KMS-11 (cell line): ENCODE measurements at regions not wholly inside any gene's neighbourhood (a gene's known extent, or its start where the extent isn't known, plus 50 kb on each side); places are given as distances from the start of the nearest gene placed in this dataset.

ENCODE experiments used
- H2AFZ ChIP-seq: fragments of 200-600 bp; sonication (generic); 2 replicates; pipeline ENCODE4 v1.6.1; 2016; ENCODE audit warnings: antibody characterized with exemption, mixed run types, low read depth
- H3K27ac ChIP-seq: fragments of 200-600 bp; sonication (generic); 2 replicates; pipeline ENCODE4 v1.6.1; 2016; ENCODE audit warnings: mild to moderate bottlenecking, mixed run types
- H3K27me3 ChIP-seq: fragments of 200-600 bp; sonication (generic); 2 replicates; pipeline ENCODE4 v1.6.1; 2017; ENCODE audit warnings: mild to moderate bottlenecking, low read depth, mixed run types, moderate library complexity; ENCODE audit not compliant: insufficient read depth
- H3K36me3 ChIP-seq: fragments of 200-600 bp; sonication (generic); 2 replicates; pipeline ENCODE4 v1.6.1; 2017; ENCODE audit warnings: mild to moderate bottlenecking, mixed run types; ENCODE audit not compliant: insufficient read depth
- H3K4me1 ChIP-seq: fragments of 200-600 bp; sonication (generic); 2 replicates; pipeline ENCODE4 v1.6.1; 2016; ENCODE audit warnings: mild to moderate bottlenecking, low read depth, mixed run types; ENCODE audit not compliant: poor library complexity, severe bottlenecking
- H3K4me2 ChIP-seq: fragments of 200-600 bp; sonication (generic); 2 replicates; pipeline ENCODE4 v1.7.0; 2016; ENCODE audit warnings: mild to moderate bottlenecking, mixed run types
- H3K4me3 ChIP-seq: fragments of 200-600 bp; sonication (generic); IDR thresholded peaks from 2 replicates; pipeline ENCODE4 v1.6.1; 2017; ENCODE audit warnings: low read depth, low read length, mixed read lengths; ENCODE audit not compliant: insufficient read depth
- H3K79me2 ChIP-seq: fragments of 200-600 bp; sonication (generic); 2 replicates; pipeline ENCODE4 v1.6.1; 2016; ENCODE audit warnings: low read depth, mixed run types; ENCODE audit not compliant: insufficient read depth
- H3K9ac ChIP-seq: fragments of 200-600 bp; sonication (generic); 2 replicates; pipeline ENCODE4 v1.6.1; 2016; ENCODE audit warnings: mild to moderate bottlenecking, mixed run types
- H4K20me1 ChIP-seq: fragments of 200-600 bp; sonication (generic); 2 replicates; pipeline ENCODE4 v1.6.1; 2016; ENCODE audit warnings: mild to moderate bottlenecking, mixed run types; ENCODE audit not compliant: insufficient read depth
- CTCF ChIP-seq: fragments of 200-600 bp; sonication (generic); conservative IDR thresholded peaks from 2 replicates; pipeline ENCODE4 v1.6.1; 2017; ENCODE audit warnings: low read depth, mild to moderate bottlenecking, antibody characterized with exemption, low read length, moderate library complexity, mixed read lengths

GRCh38 chr20:60561052-60561451 is 602.8 kb downstream of the CDH26 start:
- H3K4me1 ChIP-seq = no peaks in the 10 kb centered on the region

DNA sequence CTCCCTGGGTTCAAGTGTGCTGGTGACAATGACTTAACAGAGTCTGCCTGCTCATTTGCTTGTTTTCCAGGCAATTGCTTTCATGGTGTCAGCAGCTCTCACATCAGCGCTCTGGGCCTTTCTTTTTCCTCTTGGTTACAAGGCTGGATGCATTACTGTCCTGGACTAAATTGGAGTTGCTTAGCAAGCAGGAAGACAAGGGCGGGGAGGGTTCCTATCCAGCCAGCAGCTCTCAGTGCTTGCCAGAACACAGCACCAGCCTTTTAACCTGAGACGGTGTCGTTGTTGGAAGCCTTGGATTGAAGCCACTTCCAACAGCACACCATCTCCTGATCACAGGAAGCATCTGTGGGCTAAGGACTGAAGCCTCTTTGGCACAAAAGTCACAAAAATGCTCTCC is 606.9 kb downstream of the CDH26 start:
- no peaks in the 10 kb centered on the region for H3K36me3 ChIP-seq
- no peaks in the 10 kb centered on the region for H3K4me1 ChIP-seq
- H3K9ac ChIP-seq = no peak overlapping the region
- H3K27me3 ChIP-seq = no peaks in the 10 kb centered on the region
- H3K4me2 ChIP-seq = no peak overlapping the region
- no peak overlapping the region for H3K27ac ChIP-seq
- no peaks in the 10 kb centered on the region for H3K79me2 ChIP-seq
- no peaks in the 10 kb centered on the region for H4K20me1 ChIP-seq
- no peak overlapping the region for H3K4me3 ChIP-seq
- H2AFZ ChIP-seq = no peak overlapping the region
- TF ChIP-seq CTCF = no peak

More at GRCh38 chr20:60561052-60561451, 602.8 kb downstream of the CDH26 start:
- Histone ChIP-seq H3K79me2 (no peaks in the 10 kb centered on the region), H2AFZ (no peak overlapping the region), H3K27ac (no peak overlapping the region), H3K4me2 (no peak overlapping the region), H4K20me1 (no peaks in the 10 kb centered on the region), H3K27me3 (no peaks in the 10 kb centered on the region), H3K4me3 (no peak overlapping the region), H3K9ac (no peak overlapping the region), H3K36me3 (no peaks in the 10 kb centered on the region)
- no peak for TF ChIP-seq CTCF

DNA sequence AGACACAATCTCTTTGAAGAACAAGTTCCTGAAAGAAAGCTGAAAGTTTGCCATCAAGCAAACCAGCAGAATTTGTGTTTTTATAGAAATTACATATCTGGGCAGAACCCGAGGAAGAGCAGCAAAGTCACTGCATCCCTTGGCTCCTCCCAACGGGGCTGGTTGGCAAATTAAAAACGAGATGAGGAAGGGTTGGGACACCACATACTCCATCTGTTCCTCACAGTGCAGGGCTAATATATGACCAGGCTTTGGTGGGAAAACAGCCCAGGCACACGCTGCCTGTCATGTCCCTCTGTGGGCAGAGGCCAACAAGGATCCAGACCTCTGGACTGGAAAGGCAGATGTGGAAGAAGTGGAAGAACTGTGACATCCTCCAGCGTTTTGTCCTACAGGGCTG is 607.3 kb downstream of the CDH26 start:
- TF ChIP-seq CTCF = no peak
- no peaks in the 10 kb centered on the region for H3K27me3 ChIP-seq
- H3K79me2 ChIP-seq = no peaks in the 10 kb centered on the region
- no peak overlapping the region for H3K4me2 ChIP-seq
- no peak overlapping the region for H2AFZ ChIP-seq
- no peaks in the 10 kb centered on the region for H3K36me3 ChIP-seq
- no peaks in the 10 kb centered on the region for H4K20me1 ChIP-seq
- H3K4me1 ChIP-seq = no peaks in the 10 kb centered on the region
- no peak overlapping the region for H3K9ac ChIP-seq
- no peak overlapping the region for H3K4me3 ChIP-seq
- no peak overlapping the region for H3K27ac ChIP-seq

DNA sequence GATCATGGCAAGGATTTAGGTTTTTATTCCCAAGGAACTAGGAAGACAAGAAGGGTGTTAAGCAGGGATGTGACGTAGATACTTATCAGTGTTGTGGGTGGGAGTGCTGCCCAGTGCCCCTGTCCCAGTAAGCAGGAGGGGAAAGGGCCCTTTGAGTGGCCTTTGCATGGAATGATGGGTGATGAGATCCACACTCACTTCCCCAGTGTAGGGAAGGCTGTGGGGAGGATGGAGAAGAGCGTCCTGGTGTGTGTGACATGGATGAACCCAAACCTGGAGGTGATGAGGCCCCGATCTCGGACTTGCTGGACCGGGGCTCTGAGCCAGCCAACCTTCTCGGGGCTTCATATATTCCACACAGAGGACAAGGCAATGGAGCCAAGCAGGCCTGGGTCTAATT is 610.9 kb downstream of the CDH26 start:
- Histone ChIP-seq H4K20me1 (no peaks in the 10 kb centered on the region), H3K27me3 (no peaks in the 10 kb centered on the region), H2AFZ (no peak overlapping the region), H3K27ac (no peak overlapping the region), H3K4me2 (no peak overlapping the region), H3K79me2 (no peaks in the 10 kb centered on the region), H3K9ac (no peak overlapping the region), H3K4me1 (no peaks in the 10 kb centered on the region), H3K4me3 (no peak overlapping the region), H3K36me3 (no peaks in the 10 kb centered on the region)
- TF ChIP-seq CTCF = no peak
